GM19238 (cell line): ENCODE measurements at regions not wholly inside any gene's neighbourhood (a gene's known extent, or its start where the extent isn't known, plus 50 kb on each side); places are given as distances from the start of the nearest gene placed in this dataset.

ENCODE experiments used
- DNase-seq: peaks from one replicate; pipeline ENCODE4 v3.0.0; 2011; ENCODE audit warnings: low spot score; ENCODE audit not compliant: insufficient read length

DNA sequence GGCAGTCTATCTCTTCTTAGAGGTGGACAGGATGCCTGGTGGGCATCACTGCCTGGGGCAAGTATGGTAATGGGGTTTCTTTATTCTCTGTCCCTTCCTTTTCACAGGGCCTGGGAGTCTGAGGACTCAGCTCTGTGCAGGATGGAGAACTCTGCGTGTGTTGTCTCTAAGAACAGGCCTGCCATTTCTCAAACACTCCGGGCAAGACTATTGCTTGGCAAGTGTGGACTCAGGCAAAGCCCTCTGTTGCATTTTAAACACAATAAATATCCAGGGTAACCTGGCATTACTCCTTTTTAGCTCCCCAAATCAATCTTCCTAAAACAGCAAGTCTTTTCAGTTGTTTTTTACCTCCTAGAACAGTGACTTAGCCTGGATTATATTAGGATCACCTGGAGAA, 185.1 kb upstream of the ROPN1 start:
- DNase-seq, result no peak

DNA sequence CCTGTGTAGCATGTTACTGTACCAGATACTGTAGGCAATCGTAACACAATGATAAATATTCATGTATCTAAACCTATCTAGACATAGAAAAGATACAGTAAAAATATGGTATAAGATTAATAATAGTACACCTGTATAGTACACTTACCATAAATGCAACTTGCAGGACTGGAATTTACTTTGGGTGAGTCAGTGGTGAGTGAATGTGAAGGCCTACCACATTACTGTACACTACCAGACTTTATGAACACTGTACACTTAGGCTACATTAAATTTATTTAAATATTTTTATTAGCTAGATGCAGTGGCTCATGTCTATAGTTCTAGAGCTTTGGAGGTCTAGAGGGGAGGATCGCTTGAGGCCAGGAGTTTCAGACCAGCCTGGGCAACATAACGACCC, 186.6 kb upstream of the ROPN1 start:
- DNase-seq, result no peak

DNA sequence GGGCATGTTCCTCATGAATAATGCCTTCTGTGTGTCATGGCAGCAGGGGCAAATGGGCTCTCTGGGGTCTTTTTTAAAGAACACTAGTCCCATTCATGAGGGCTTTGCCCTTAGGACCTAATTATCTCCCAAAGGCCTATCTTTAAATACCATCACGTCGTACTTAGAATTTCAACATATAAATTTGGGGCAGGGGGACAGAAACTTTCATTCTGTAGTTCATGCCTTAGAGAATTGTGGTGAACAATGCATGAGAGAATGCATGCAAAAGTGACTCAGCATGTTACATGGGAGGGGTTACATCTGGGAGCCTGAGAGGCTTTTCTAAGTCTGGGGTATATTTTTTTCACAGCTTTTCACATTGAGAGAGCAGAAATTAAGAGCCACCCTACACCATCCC, 208.5 kb upstream of the ROPN1 start:
- no peak for DNase-seq

DNA sequence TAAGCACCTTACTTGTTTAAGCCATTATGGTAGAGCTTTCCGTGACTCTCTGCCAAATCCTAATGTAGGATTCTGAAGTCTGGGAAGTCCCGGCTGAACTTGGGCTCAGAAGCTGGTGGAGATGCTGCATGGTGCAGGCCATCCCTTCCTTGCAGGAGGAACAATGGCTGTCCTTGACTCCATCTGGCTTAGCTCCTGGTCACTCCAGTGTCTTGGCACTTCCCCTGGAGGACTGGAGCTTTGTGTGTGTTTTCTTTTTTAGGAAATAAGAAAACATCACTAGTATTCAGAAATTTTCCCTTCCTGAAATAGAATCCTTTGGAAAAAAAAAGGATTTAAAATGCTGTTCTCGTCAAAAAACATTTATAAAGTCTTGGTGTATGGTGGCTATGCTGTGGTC, 209.3 kb upstream of the ROPN1 start:
- no peak for DNase-seq

DNA sequence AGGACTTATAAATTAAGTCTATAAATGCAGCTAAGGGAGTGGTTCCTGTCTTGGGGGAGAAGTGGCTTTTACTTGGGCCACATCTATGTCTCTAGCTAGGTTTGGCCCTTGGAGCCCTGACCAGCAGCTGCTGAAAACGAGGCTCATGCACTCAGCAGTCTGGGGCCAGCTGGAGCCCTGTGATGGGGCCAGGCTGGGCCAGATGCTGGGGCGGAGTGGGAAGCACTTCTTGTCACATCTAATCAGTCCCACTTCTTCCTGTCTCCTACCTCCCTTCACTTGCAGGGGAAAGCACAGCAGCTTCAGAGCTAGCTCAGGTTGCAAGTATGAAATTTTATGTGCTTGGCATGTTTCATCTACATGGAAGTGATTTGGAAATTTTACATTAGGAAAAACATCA, 209.9 kb upstream of the ROPN1 start:
- DNase-seq, result no peak

DNA sequence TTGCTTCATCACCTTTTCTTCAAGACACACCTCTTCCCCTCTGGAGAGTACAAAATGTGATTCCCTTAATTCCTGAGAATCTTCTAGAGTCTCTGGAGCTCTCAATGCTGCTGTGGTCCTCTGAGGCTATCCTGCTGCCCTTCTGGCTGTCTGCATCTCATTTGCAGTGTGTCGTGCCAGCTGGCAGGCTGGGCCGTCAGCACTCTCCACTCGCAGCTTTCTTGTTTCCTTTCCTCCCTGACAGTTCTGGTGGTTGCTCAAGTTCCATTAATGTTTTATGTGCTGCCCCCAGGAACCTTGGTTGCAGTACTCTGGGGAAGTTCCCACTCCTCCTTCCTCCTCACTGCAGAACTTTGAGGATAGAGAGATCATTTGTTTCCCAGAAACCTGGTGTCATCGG, 210.8 kb upstream of the ROPN1 start:
- no peak for DNase-seq

DNA sequence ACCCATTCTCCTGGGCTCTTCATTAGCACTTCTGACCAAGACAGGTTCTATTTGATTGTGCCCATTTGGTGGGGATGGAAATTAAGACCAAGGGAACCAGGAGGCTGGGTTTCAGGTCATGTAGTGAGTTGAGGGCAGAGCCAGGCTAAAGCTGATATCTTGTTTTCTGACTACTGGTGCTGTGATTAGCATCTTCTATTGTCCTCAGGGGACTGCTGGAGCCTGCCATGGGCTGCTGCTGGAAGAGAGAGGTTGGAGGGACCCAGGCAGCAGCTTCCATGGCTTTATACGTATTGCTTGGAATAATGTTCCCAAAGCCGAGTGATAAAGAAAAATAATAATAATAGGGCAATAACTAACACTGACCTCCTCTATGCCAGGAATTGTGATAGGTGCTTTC, 211.4 kb upstream of the ROPN1 start:
- no peak for DNase-seq

DNA sequence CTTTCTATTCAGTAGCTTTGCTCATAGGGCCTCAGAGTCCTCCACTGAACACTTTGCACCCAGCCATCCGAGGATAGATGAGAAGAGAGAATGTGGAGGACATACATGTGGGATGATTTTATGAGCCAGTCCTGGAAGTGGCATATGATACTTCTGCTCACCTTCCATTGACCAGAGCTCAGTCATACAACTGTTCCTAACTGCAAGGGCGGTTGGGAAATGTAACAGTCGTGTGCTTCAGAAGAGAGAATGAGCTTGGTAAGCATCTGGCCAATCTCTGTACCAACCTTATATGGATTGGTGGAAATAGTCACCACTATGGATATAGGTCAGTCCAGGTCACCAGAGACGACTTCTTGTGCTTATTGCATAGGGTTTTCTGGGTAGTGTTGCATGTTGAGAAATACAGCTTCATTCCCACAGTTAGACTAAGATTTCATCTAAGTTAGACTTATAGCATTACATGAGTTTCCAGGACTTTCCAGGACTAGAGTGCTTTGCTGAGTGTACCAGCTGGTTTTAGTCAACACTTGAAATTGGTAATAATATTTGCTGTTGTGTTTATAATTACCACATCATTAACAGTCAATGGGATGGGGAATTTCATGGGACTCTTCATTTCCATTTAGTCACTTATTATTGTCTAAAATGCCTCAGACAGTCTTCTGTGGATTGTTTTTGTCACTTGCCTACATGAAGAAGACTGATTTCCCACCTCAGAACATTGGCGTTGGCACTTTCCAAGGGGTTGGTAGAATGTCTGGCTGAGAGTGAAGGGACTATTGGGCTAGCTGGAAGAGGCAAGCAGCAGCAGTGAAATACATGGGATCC, 214.5 kb upstream of the ROPN1 start:
- no peak for DNase-seq

DNA sequence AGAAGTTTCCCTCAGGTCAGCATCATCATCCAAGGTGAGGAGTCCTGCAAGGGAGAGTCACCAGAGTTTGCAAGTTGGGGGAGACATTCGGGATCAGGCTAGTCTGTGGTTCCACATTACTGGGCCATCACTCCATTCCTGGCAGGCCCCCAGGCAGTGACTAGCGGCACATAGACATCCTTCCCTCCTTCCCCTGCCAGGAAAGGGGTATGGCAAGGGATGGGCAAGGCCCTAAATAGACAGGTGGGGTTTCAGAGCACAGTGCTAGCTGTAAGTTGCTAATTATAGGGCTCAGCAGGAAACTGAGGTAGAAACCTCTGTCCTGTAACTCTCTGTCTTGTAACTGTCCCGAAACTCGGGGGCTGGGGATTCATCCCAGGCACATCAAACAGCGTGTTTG, 215.2 kb upstream of the ROPN1 start:
- no peak for DNase-seq

DNA sequence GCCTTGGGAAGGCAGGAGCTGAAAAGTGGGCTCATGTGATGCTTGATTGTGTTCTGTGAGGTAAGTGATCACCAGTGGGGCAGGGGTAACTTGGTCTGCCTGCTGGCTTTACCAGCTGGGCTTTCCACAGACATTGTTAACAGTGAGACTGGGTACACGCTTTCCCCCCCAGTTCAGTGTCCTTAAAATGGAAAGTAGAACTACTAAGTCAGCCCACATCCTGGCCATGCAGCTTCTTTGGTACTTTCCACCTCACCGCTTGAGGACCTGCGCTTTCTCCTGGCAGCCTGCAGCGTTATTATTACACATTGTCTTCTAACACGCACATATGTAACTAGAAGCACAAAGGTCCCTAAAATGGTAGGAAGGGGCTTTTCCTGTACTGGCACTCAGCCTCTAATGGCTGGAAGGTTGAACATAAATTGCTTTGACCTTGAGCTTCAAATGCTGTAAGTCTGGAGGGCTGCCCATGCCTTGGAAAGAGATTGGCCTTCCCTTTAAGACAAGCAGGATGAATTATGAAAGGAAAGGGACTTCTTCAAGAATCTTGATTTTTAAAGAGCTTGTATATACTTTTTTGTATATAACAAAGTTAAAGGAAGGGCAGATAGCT, 216.1 kb upstream of the ROPN1 start:
- DNase-seq, result peak; percentile 13

DNA sequence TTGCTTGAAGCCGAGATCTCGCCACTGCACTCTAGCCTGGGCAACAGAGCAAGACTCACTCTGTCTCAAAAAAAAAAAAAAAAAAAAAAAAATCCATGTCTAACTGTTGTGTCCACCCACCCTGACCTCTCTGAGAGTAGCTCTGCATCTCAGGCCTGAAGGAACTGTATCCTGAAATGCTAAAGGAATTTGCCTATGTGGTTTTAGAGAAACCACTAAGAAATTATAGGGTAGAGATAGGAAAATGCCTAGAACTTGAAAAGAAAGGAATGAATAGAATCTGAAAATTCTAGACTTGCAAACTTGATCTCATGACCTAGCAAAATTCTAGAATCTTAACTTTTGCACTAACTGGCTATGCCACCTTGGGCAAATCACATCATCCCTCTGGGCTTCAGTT, 217.5 kb upstream of the ROPN1 start:
- DNase-seq, result no peak

DNA sequence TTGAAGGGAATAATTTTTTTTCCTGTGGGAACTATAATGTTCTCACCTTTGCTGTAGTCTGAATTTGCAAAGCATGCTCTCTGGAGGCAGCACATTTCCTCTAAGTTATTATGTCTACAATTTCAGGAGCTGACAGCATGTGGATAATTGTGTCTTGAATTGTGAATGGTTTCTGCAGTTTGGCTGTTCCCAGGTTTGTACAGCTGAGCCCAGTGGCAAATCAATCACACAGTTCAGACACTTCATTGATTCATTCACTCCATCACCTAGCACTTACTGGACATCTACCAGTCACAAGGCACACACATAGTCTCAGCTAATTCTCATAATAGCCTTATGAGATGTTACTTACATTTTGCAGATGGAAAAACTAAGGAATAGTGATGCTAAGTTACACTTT, 219.0 kb upstream of the ROPN1 start:
- DNase-seq, result no peak

DNA sequence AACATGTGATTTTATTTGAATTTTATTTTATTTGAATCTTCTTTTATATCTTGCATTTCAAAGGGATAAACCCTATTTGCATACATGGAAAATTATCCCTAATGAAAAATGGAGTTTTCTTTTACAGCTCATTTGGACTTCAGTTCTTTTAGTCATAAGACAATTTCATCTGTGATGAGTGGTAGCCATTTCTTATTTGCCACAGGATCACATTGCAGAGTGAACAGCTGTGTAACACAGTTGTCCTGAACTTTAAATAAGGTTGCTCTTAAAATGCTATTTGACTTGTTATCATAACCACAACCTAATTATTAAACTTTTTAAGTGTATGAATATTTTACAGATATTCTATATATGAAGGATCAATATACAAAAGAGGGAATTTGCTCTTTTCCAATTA, 221.7 kb upstream of the ROPN1 start:
- no peak for DNase-seq

DNA sequence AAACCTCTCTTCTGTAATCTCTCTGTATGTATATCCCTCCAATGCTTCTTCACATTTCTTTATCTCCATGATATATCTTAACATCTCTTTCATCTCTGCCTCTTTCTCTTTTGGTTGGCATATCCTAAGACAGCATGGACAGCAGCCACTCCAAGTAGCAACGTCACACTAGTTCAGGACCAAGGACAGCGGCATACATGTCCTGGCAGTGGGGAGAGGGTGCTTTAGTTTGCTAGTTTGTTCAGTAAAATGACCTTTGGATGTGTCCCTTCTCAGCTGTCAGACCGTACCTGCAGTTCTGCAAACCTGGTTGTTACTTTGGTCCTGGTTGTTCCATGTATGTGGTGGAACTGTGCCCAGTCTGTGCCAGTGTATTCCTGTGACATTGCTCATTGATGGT, 225.6 kb upstream of the ROPN1 start:
- DNase-seq, result no peak

DNA sequence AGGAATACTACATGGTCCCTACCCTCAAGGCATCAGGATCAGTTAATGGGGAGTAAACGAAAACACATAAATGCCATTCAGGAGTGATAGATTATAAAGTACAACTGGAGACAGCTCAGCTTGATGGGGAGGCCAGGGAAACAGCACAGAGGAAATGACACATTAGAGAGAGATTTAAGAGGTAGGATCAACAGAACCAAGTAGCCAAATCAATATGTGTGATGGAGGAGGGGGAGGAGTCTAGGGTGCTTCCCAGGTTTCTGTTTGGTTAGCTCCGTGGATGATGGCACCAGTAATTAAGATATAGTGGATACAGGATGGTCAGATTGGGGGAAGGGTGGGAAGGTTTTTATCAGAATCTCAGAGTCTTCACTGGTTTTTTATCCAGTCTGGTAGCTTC, 229.5 kb upstream of the ROPN1 start:
- no peak for DNase-seq

DNA sequence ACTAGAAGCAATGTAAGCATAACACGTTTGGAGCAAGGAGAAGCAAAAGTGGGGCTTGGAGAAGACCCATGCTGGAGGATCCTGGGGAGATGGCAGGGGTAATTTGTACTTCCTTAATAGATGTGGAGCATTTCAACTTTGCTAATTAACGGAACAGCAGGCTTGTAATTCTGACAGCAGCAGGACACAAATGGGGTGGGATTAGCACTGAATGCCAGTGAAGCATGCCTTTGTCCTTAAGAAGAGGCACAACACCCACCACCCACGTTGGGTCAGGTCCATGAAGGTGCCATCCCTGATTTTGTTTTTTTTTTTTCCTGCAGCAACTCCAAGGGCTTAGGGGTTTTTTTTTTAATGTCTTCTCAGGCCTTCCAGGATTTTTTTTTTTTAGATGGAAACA, 231.9 kb upstream of the ROPN1 start:
- no peak for DNase-seq

DNA sequence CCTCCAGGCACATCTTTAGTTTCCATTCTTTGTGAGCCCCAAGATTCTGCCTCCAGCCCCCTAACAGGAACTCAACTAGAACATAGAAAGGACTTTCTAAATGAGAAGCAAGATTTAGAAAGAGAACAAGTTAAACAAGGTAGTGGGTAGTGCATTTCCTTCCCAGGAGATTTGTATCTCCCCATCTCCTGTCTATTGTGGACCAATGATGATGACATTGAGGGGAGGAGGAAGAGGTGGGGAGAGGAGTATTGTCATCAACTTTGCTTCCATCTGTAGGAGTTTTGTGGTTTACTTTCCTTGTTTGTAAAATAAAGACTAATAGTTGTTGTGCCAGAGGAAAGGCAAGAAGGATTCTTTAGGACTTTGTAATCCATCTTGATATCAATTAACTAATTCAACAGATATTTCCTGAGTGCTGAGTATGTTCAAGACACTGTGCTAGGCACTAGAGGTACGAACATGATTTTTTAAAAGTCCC, 235.3 kb upstream of the ROPN1 start:
- no peak for DNase-seq

DNA sequence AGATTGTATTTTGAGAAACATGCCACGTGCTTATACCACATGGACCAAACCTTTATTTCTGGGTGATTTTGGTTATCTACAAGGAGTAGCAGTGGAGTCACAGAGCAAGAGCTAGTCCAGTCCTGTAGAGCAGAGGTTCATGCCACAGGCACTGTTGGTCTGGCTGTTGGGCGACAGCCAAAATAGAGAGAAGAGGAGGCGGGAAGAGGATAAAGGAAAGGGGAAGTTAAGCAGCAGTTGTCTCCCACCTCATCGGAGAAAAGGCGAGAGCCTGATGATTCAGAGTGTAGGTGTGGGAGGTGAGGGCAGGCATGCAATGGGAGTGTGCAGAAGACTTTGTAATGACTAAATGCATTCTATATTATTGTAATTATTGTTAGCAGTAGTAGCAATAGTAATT, 237.5 kb upstream of the ROPN1 start:
- no peak for DNase-seq

DNA sequence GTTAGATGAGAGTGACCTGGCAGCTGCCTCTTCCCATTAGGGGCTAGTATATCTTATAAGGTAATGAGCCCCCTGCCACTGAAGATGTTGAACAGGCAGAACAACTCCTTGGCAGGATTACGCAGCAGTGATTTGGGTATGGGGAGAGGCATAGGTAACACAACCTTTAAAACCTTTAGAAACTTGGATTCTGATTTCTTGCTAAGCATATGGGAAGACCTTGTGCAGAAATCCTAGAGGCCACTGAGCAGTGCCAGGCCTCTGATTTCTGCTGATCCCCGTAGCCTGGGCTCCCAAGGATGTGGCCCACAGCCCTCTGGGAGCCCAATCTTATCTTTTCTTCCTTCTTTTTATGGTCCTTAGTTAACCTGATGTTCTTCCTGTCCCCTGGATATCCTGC, 237.9 kb upstream of the ROPN1 start:
- no peak for DNase-seq

DNA sequence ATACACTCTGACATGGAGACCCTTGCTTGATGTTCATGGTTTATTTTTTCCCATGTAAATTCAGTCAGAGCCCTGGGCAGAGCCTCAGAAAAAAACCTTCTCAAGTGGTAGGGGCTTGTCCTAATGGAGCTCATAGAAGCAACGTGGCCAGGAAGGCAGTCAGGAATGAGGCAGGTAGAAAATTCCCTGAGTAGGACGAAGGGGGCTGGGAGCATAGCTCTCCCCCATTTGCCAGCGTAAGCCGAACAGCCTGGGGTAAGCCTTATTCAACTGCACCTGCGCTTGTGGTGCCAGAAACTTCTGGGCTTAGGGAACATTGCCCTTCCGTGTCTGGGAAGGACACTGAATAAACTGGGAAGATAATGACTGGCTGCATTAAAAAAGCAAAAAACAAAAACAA, 238.5 kb upstream of the ROPN1 start:
- DNase-seq, result no peak

DNA sequence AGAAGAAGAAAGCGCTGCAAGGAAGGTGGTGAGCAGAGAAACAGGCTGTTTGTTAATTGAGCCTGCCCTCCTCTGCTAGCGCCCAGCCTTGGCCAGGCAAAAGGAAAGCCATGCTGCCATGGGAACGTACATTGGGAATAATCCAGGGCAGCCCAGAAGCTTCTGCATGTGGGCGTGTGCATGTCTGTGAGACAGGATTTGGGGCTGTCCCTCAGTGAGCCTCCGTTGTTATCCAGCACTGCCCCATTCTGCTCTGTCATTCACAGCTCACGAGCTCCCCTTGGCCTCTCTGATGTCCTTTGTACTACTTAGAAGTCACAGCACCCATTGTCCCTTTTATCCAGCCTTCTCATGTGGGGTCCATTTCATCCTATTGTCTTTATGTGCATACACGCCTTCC, 239.1 kb upstream of the ROPN1 start:
- DNase-seq, result no peak

DNA sequence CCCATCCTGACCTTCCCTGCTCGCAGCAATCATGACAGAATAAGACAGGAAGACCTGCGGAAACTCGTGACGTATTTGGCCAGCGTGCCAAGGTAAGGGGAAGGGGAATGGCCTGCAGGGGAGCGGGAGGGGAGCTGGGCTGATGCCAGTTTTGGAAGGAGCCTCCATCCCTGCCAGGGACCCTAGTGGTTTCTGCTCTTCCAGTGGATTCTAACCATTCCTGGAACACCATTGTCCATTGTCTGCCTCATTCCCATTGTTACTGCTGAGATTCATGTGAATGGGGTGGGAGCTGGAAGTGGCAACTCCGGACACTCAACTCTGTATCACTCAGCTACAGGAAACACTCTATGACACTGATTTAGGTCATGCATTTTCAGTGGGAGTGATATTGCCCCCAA, 242.9 kb upstream of the ROPN1 start:
- no peak for DNase-seq

DNA sequence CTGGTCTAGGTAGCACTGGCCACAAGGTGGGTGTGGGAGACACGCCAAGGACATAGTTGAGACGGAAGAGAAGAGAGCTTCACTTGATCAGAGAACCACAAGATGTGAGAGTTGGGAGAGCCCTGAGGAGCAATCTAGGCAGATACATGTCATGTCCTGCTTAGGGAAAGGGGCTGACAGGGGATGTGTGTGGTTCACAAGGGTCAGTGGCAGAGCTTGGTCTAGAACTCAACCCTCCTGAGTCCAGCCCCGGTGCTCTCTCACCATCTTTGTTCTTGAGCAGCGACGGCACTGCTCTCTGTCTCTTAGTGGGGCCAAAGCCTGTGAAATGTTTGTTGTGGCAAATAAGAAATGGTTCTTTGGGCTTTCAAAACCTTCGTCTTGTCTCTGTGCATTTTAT, 243.5 kb upstream of the ROPN1 start:
- DNase-seq, result no peak
